NT2/D1 (cell line): ENCODE measurements at regions not wholly inside any gene's neighbourhood (a gene's known extent, or its start where the extent isn't known, plus 50 kb on each side); places are given as distances from the start of the nearest gene placed in this dataset.

ENCODE experiments used
- DNase-seq: peaks from one replicate; pipeline ENCODE4 v3.0.0-alpha.2; 2011; ENCODE audit warnings: low read depth, low spot score
- H3K27me3 ChIP-seq: 2 replicates; pipeline ENCODE4 v1.6.0; 2011; ENCODE audit warnings: mild to moderate bottlenecking; ENCODE audit not compliant: insufficient read length, insufficient read depth
- H3K36me3 ChIP-seq: 2 replicates; pipeline ENCODE4 v1.6.1; 2011; ENCODE audit warnings: mild to moderate bottlenecking, low read length, mixed read lengths; ENCODE audit not compliant: insufficient read depth, insufficient read length
- H3K4me1 ChIP-seq: 2 replicates; pipeline ENCODE4 v1.5.1; 2011; ENCODE audit not compliant: insufficient read depth, insufficient read length
- H3K4me3 ChIP-seq: 2 replicates; pipeline ENCODE4 v1.5.1; 2011; ENCODE audit warnings: low read depth; ENCODE audit not compliant: insufficient read length
- H3K9ac ChIP-seq: 2 replicates; pipeline ENCODE4 v1.6.0; 2011; ENCODE audit warnings: low read depth; ENCODE audit not compliant: insufficient read length
- H3K9me3 ChIP-seq: 2 replicates; pipeline ENCODE4 v1.5.1; 2011; ENCODE audit warnings: mild to moderate bottlenecking, low read length; ENCODE audit not compliant: insufficient read depth
- SUZ12 ChIP-seq: IDR thresholded peaks from 2 replicates; pipeline ENCODE4 v1.6.1; 2011; ENCODE audit not compliant: insufficient read length, insufficient read depth; ENCODE audit errors: extremely low read depth
- YY1 ChIP-seq: IDR thresholded peaks from 2 replicates; pipeline ENCODE4 v1.6.1; 2011; ENCODE audit not compliant: insufficient read length, insufficient read depth
- ZNF274 ChIP-seq: IDR thresholded peaks from 2 replicates; pipeline ENCODE4 v1.6.1; 2011; ENCODE audit warnings: mild to moderate bottlenecking, low read depth, low read length

- TF ChIP-seq SUZ12, result no peak
- no peak for TF ChIP-seq YY1
- no peak for TF ChIP-seq ZNF274
- DNase-seq, result no peak
- Histone ChIP-seq H3K27me3 (no peaks in the 10 kb centered on the region), H3K36me3 (no peaks in the 10 kb centered on the region), H3K4me3 (no peak overlapping the region), H3K9me3 (no peaks in the 10 kb centered on the region), H3K9ac (no peak overlapping the region), H3K4me1 (no peaks in the 10 kb centered on the region)
Measured at GRCh38 chr1:106880226-106880625, 176.2 kb upstream of the PRMT6 start.

GRCh38 chr1:106883208-106883607 is 173.3 kb upstream of the PRMT6 start:
- TF ChIP-seq YY1, result no peak
- TF ChIP-seq ZNF274, result no peak
- TF ChIP-seq SUZ12, result no peak
- Histone ChIP-seq H3K27me3 (no peaks in the 10 kb centered on the region), H3K4me3 (no peak overlapping the region), H3K9ac (no peak overlapping the region), H3K4me1 (no peaks in the 10 kb centered on the region), H3K9me3 (no peaks in the 10 kb centered on the region), H3K36me3 (no peaks in the 10 kb centered on the region)
- DNase-seq, result no peak

GRCh38 chr1:106889059-106889458 is 167.4 kb upstream of the PRMT6 start:
- H3K4me3 ChIP-seq, result no peak overlapping the region
- no peak for TF ChIP-seq YY1
- no peak for TF ChIP-seq ZNF274
- TF ChIP-seq SUZ12, result no peak
- H3K27me3 ChIP-seq, result no peaks in the 10 kb centered on the region
- peak; percentile 5 for DNase-seq
- H3K4me1 ChIP-seq, result no peaks in the 10 kb centered on the region
- no peaks in the 10 kb centered on the region for H3K9me3 ChIP-seq
- H3K36me3 ChIP-seq, result no peaks in the 10 kb centered on the region
- H3K9ac ChIP-seq, result no peak overlapping the region

- Histone ChIP-seq H3K9me3 (no peaks in the 10 kb centered on the region), H3K4me1 (no peaks in the 10 kb centered on the region), H3K27me3 (no peaks in the 10 kb centered on the region), H3K36me3 (no peaks in the 10 kb centered on the region), H3K9ac (no peak overlapping the region), H3K4me3 (no peak overlapping the region)
- DNase-seq, result no peak
- TF ChIP-seq SUZ12 (no peak), YY1 (no peak), ZNF274 (no peak)
Measured at GRCh38 chr1:106889583-106889982, 166.9 kb upstream of the PRMT6 start.

GRCh38 chr1:106897976-106898375 is 158.5 kb upstream of the PRMT6 start:
- TF ChIP-seq YY1, result no peak
- TF ChIP-seq ZNF274, result no peak
- no peak for TF ChIP-seq SUZ12
- Histone ChIP-seq H3K36me3 (no peaks in the 10 kb centered on the region), H3K27me3 (no peaks in the 10 kb centered on the region), H3K4me3 (no peak overlapping the region), H3K9me3 (no peaks in the 10 kb centered on the region), H3K4me1 (no peaks in the 10 kb centered on the region), H3K9ac (no peak overlapping the region)
- no peak for DNase-seq

- Histone ChIP-seq H3K4me1 (no peaks in the 10 kb centered on the region), H3K27me3 (no peaks in the 10 kb centered on the region), H3K36me3 (no peaks in the 10 kb centered on the region), H3K9ac (no peak overlapping the region), H3K4me3 (no peak overlapping the region), H3K9me3 (no peaks in the 10 kb centered on the region)
- no peak for DNase-seq
- TF ChIP-seq SUZ12 (no peak), YY1 (no peak), ZNF274 (no peak)
Measured at GRCh38 chr1:106899644-106900043, 156.8 kb upstream of the PRMT6 start.

GRCh38 chr1:106907795-106908194 is 148.7 kb upstream of the PRMT6 start:
- H3K27me3 ChIP-seq, result no peaks in the 10 kb centered on the region
- TF ChIP-seq SUZ12 (no peak), ZNF274 (no peak), YY1 (no peak)
- H3K4me1 ChIP-seq, result no peaks in the 10 kb centered on the region
- H3K36me3 ChIP-seq, result no peaks in the 10 kb centered on the region
- no peak overlapping the region for H3K4me3 ChIP-seq
- H3K9ac ChIP-seq, result no peak overlapping the region
- H3K9me3 ChIP-seq, result no peaks in the 10 kb centered on the region
- no peak for DNase-seq

- DNase-seq, result no peak
Measured at GRCh38 chr1:106908689-106909088, 147.8 kb upstream of the PRMT6 start.

More at GRCh38 chr1:106908689-106909088, 147.8 kb upstream of the PRMT6 start:
- H3K27me3 ChIP-seq, result no peaks in the 10 kb centered on the region
- no peak for TF ChIP-seq YY1
- TF ChIP-seq ZNF274, result no peak
- no peak for TF ChIP-seq SUZ12
- no peaks in the 10 kb centered on the region for H3K4me1 ChIP-seq
- H3K36me3 ChIP-seq, result no peaks in the 10 kb centered on the region
- H3K9me3 ChIP-seq, result no peaks in the 10 kb centered on the region
- no peak overlapping the region for H3K4me3 ChIP-seq
- no peak overlapping the region for H3K9ac ChIP-seq
